ENCODE measurements at regions not wholly inside any gene's neighbourhood (a gene's known extent, or its start where the extent isn't known, plus 50 kb on each side); places are given as distances from the start of the nearest gene placed in this dataset.
"Not testable (repeated sequence)": the region's sequence is repeated elsewhere in the genome, so short reads cannot be mapped to it uniquely, and the experiment has no call there.

DNA sequence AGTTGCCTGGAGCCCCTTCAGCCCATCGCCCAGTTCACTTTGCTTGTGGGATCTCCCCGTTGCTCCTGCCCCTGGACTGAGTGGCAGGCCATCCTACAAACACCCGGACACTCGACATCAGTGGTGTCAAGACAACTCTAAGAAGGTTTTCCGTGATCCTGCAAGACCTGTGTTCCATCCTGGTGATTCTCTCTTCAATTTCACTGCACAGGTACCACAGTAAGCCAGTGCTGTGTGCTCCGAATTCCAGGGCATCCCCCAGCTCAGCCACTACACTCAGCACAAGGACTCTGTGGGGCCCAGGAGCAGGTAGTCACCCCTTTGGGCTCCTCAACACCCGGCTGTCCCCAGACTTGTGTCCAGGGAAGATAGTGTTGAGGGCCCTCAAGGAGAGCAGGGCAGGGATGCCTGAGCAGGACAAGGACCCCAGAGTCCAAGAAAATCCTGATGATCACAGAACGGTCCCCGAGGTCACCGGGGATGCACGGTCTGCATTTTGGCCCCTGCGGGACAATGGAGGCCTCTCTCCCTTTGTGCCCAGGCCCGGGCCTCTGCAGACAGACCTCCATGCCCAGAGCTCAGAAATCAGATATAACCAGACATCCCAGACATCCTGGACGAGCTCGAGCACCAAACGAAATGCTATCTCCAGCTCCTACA is 146.9 kb upstream of the C1QTNF3 start:
- not testable (repeated sequence) for DNase-seq

DNA sequence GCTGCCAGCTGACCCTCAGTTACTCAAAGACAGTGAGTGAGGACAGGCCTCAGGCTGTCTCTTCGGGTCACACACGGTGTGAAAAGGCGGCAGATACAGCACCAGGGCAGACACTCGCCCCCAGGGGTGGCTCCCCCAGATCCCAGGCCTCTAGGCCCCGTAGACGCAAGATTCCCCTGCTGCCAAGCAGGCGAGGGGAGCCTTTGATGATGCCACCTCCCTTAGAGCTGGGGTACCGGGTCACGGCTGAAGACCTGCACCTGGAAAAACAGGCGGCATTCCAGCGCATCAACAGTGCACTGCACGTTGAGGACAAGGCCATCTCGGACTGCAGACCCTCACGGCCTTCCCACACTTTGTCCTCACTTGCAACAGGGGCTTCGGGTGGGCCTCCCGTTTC is 147.5 kb upstream of the C1QTNF3 start:
- not testable (repeated sequence) for DNase-seq

DNA sequence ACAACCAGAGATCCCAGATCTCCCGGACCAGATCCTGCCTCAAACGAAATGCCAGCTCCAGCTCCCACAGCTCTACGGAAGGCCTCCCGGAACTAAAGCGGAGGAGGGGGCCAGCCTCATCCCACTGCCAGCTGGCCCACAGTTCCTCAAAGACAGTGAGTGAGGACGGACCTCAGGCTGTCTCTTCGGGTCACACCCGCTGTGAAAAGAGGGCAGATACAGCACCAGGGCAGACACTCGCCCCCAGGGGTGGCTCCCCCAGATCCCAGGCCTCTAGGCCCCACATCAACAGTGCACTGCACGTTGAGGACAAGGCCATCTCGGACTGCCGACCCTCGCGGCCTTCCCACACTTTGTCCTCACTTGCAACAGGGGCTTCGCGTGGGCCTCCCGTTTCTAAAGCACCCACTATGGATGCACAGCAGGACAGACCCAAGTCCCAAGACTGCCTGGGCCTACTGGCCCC is 148.3 kb upstream of the C1QTNF3 start:
- not testable (repeated sequence) for DNase-seq

DNA sequence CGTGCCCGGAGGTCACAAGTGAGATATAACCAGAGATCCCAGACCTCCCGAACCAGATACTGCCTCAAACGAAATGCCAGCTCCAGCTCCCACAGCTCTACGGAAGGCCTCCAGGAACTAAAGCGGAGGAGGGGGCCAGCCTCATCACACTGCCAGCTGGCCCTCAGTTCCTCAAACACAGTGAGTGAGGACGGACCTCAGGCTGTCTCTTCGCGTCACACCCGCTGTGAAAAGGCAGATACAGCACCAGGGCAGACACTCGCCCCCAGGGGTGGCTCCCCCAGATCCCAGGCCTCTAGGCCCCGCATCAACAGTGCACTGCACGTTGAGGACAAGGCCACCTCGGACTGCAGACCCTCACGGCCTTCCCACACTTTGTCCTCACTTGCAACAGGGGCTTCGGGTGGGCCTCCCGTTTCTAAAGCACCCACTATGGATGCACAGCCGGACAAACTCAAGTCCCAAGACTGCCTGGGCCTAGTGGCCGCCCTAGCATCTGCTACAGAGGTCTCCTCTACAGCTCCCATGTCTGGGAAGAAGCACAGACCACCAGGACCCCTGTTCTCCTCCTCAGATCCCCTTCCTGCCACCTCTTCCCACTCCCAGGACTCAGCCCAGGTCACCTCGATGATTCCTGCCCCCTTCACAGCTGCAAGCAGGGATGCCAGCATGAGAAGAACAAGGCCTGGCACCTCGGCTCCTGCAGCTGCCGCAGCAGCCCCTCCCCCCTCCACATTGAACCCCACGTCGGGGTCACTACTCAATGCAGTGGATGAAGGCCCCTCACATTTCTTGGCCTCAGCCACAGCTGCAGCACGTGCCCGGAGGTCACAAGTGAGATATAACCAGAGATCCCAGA is 149.3 kb upstream of the C1QTNF3 start:
- DNase-seq = not testable (repeated sequence)

DNA sequence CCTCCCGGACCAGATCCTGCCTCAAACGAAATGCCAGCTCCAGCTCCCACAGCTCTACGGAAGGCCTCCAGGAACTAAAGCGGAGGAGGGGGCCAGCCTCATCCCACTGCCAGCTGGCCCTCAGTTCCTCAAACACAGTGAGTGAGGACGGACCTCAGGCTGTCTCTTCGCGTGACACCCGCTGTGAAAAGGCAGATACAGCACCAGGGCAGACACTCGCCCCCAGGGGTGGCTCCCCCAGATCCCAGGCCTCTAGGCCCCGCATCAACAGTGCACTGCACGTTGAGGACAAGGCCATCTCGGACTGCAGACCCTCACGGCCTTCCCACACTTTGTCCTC is 149.9 kb upstream of the C1QTNF3 start:
- DNase-seq = not testable (repeated sequence)

DNA sequence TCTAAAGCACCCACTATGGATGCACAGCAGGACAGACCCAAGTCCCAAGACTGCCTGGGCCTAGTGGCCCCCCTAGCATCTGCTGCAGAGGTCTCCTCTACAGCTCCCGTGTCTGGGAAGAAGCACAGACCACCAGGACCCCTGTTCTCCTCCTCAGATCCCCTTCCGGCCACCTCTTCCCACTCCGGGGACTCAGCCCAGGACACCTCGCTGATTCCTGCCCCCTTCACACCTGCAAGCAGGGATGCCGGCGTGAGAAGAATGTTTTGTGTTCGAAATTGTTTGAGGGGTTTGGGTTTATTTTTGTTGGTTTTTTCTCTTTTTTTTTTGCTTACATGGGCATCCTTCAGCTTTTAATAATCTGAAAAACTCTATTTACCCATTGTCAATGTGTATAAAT is 150.3 kb upstream of the C1QTNF3 start:
- not testable (repeated sequence) for DNase-seq

DNA sequence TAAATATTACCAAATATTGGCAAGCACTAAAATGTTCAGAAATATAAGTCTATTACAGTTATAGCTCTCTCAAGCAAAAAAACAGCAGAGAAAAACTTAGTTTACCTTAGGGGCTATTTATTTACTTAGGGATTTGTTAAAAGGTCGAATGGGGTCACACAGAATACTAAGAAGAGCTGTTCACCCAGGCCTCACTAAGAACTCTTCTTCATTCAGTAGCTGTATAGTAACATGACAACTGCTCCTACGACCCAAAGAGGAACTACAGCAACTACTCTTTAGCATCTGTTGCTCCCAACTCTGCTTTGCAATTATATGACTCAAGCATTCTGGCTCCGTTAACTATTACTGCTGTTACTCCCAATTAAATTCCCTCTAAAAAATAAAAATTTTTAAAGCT is 150.8 kb upstream of the C1QTNF3 start:
- not testable (repeated sequence) for DNase-seq

DNA sequence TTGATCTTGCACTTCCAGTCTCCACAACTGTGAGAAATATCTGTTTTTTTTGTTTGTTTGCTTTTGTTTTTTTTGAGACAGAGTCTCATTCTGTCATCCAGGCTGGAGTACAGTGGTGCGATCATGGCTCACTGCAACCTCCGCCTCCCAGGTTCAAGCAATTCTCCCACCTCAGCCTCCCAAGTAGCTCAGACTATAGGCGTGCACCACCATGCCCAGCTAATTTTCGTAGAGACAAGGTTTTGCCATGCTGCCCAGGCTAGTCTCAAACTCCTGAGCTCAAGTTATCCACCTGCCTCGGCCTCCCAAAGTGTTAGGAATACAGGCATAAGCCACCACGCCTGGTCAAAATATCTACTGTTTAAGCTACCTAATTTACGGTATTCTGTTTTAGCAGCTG is 153.1 kb upstream of the C1QTNF3 start:
- DNase-seq = not testable (repeated sequence)

DNA sequence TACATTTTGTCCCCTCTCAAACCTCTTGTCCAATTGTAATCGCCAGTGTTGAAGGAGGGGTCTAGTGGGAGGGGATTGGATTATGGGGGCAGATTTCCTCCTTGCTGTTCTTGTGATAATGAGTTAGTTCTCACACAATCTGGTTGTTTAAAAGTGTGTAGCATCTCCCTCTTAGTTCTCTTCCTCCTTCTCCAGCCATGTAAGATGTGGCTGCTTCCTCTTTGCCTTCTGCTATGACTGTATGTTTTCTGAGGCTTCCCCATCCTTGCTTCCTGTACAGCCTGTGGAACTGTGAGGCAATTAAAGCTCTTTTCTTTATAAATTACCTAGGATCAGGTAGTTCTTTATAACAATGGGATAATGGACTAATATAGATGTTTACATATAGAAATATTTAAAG is 162.3 kb upstream of the C1QTNF3 start:
- DNase-seq = not testable (repeated sequence)

DNA sequence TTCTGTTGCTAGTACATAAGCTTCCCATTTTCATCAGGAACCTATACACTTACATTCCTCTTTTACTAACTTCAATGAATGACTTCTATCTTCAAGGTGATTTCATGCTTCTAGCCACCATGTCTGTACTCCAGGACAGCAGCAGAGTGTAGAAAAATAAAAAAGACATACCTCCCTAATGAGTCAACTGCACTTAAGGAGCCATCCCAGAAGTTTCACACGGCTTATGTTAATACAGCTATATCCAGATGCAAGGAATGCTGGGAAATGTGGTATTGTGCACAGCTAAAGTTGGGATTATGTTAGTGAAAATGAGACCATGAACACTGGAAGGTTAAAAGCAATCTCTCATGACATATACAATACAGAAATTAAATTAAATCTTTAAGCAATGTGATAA is 174.4 kb upstream of the C1QTNF3 start:
- not testable (repeated sequence) for DNase-seq

DNA sequence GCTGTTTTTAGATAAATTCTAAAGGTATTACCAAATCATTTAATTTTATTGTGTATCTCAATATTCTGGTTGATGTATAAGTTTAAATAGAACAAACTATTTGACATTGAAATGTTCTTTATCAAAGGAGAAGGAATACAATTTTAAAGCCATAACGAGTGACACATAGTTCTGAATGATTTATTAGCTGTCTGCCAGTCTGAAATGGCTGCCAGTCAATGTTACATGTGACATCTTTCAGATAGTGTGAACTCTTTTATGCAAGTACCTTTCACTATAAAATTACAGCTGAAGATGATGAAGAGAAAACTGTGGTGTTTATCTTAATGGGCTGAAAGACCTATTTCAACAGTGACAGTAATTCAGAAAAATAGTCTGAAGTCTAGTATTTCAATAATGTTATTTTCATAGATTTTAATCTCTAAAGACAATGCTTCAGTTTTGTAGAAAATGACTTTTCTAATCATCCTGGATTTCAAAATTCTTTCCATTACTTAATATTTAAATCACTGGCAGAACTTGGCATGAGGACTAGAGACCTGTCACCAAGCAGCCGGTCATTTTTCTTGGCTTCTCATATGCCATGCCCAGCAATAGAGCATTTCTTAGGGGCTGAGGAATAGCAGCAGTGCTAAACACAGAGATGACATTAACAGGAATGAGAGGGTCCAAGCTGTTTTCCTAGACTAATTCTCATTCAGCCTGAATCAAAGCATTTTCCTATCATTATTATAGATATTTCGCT is 178.5 kb upstream of the C1QTNF3 start:
- DNase-seq = not testable (repeated sequence)

DNA sequence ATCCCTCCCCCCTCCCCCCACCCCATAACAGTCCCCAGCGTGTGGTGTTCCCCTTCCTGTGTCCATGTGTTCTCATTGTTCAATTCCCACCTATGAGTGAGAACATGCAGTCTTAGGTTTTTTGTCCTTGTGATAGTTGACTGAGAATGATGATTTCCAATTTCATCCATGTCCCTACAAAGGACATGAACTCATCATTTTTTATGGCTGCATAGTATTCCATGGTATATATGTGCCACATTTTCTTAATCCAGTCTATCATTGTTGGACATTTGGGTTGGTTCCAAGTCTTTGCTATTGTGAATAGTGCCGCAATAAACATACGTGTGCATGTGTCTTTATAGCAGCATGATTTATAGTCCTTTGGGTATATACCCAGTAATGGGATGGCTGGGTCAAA is 180.1 kb upstream of the C1QTNF3 start:
- DNase-seq = not testable (repeated sequence)

DNA sequence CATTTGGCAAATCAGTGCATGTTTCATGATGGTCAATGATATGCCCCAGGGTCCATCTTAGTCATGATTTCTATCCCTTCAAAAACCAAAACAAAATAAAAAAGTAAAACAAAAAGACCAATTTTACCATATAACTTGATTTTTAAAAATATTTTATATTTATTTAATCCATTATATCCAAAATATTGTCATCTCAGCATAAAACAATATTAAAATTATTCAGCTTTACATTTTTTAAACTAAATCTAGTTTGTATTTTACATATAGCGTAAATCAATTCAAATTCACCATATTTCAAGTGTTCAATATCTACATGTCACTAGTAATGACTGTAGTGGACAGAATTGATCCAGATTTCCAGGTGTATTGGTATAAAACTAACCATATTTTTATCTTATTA is 187.4 kb upstream of the C1QTNF3 start:
- DNase-seq = not testable (repeated sequence)

DNA sequence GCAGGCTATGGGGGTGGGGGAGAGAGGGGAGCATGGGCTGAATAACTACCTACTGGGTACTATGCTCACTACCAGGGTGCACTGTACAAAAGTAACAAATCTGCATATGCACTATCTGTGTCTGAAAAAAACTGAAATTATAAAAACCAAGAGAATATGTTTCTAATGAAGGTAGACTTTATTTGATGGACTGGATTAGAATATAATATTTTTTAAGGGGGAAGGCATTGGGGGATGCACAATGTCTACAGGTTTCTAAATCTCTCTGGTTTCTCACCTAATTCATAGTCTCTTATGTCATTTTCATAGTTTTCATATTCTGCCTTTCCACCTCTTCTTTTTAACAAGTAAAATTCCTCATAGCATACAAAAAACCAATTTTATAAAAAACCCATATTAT is 200.8 kb upstream of the C1QTNF3 start:
- DNase-seq = not testable (repeated sequence)

DNA sequence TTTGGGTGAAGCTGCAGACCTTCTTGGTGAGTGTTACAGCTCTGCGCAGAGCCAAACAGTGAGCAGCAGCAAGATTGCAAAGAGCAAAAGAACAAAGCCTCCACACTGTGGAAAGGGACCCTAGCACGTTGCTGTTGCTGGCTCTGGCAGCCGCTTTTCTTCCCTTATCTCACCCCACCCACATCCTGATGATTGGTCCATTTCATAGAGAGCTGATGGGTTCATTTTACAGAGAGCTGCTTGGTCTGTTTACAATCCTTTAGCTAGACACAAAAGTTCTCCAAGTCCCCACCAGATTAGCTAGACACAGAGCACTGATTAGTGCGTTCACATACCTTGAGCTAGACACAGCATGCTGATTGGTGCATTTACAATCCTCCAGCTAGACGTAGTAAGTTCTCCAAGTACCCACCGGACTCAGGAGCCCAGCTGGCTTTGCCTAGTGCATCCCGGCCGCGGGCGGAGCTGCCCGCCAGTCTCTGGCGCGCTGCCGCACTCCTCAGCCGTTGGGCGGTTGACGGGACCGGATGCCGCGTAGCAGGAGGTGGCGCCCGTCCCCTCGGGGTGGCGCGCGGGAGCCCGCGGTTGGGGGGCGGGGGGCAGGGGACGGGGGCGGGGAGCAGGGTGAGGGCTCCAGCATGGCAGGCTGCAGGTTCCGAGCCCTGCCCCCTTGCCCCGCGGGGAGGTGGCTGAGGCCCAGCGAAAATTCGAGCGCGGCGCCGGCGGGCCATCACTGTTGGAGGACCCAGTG is 201.4 kb upstream of the C1QTNF3 start:
- DNase-seq = peak; percentile 54

DNA sequence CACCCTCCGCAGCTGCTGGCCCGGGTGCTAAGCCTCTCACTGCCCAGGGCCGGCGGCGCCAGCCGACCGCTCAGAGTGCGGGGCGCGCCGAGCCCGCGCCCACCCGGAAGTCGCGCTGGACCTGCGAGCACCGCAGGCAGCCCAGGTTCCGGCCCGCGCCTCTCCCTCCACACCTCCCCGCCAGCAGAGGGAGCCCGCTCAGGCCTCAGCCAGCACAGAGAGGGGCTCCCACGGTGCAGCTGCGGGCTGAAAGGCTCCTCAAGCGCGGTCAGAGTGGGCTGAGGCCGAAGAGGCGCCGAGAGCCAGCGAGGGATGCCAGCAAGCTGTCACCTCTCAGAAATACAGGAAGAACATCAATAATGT is 202.0 kb upstream of the C1QTNF3 start:
- not testable (repeated sequence) for DNase-seq

DNA sequence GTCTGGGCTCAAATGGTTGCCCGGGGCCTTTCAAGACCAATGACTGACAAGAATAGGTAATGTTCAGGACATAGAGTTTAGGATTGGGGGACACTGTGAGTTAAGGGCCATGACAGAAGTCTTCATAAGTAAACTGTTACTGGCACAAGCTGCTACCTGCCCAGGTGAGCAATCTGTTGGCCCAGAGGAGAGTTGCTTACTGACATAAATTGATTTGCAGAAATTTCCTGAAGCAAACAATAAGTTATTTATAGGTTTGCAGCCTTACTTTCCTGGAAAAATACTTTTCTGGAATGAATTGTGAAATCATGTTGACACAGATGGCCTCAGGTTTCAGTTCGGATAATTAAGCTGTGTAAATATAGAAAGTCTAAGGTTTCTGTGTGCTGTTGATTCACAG is 202.8 kb upstream of the C1QTNF3 start:
- DNase-seq = not testable (repeated sequence)

DNA sequence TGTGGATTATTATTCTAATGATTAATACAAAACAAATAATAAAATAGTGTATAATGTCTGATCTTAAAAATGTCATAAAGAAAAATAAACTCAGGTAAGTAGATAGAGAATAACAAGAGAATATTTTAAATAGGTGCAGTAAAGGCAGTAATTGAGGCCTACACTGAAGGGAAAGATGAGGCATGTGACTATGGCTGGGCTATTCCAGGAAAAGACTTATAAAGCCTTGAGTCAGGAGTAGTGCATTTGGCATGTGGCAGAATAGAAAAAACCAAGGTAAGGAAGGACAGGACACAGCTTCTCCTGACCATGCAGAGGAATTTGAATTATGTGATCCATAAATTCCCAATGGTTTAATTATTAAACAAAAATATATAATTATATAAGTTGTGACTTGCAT is 215.6 kb upstream of the C1QTNF3 start:
- DNase-seq = not testable (repeated sequence)

DNA sequence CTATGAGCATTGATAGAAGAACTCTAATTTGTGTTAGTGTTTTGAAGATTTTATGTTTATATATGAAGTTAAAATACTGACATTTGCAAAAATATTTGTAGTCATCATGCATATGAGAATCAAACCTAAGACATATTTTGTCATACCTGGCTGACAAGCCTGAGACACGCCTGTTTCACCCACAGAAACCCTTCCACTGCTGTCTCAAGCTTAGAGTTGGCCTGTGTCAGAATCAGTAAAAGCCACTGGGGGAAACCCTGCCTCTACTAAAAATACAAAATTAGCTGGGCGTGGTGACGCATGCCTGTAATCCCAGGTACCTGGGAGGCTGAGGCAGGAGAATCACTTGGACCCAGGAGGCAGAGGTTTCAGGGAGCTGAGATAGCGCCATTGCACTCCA is 218.0 kb upstream of the C1QTNF3 start:
- DNase-seq = not testable (repeated sequence)

DNA sequence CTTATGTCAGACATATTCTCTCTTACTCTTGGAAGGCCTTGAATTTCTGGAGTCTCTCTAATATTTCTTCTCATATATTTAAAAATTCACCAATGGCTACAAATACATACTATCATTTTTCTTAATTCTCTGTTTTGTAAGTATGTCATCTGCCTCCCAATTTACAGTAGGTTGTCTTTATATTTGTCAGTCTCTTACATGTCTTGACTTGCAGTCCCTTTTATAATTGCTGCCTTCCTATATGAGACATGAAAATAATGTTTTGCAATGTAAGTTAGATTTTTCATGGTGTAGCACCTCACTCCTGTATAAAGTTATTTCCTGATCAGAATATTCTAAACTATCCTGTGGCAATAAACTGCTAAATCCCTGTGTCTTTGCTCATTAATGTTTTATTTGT is 223.1 kb upstream of the C1QTNF3 start:
- not testable (repeated sequence) for DNase-seq

DNA sequence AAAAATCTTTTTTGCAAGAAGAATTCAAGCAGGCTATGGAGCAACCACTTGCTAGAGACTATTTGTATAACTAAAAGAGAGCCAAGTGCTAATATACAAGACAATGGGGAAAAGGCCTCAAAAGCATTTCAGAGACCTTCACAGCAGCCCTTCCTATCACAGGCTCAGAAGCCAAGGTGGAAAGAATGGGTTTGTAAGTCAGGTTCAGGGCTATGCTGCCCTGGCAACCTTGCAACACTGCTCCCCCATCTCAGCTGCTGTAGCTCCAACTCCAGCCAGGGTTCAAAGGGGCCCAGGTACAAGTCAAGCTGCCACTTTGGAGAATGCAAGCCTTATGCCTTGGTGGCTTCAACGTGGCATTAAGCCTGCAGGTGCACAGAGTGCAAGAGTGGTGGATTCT is 253.7 kb upstream of the C1QTNF3 start:
- DNase-seq = not testable (repeated sequence)

DNA sequence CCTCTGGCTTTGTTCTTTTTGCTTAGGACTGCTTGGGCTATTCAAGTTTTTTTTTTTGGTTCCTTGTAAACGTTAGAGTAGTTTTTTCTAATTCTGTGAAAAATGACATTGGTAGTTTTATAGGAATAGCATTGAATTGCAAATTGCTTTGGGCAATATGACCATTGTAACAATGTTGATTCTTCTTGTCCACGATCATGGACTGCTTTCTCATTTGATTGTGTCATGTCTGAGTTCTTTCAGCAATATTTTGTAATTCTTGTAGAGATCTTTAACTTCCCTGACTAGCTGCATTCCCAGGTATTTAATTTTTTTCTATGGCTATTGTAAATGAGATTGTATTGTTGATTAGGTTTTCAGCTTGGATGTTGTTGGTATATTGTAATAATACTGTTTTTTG is 286.2 kb upstream of the C1QTNF3 start:
- DNase-seq = not testable (repeated sequence)

DNA sequence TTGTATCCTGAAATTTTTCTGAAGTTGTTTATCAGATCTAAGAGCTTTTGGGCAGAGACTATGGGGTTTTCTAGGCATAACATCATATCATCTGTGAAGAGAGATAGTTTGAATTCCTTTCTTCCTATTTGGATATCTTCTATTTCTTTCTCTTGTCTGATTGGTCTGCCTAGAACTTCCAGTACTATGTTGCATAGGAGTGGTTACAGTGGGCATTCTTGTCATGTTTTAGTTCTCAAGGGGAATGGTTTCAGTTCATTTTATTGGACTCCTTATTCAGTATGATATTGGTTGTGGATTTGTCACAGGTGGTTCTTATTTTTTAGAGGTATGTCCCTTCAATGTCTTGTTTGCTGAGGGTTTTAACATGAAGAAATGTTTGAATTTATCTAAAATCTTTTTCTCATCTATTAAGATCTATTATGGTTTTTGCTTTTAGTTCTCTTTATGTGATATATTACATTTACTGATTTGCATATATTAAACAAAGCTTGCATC is 286.6 kb upstream of the C1QTNF3 start:
- not testable (repeated sequence) for DNase-seq

Data from RPMI8226 (cell line).